Embryonic facial prominence (tissue), 1 donor: ENCODE measurements at regions not wholly inside any gene's neighbourhood (a gene's known extent, or its start where the extent isn't known, plus 50 kb on each side); places are given as distances from the start of the nearest gene placed in this dataset.
"Not testable (repeated sequence)": the region's sequence is repeated elsewhere in the genome, so short reads cannot be mapped to it uniquely, and the experiment has no call there.

Experiments used
- DNase-seq: peaks from one replicate; pipeline ENCODE4 v3.0.0-alpha.2; 2016; ENCODE audit errors: extremely low spot score

GRCh38 chr10:78435484-78436221 is 402.0 kb downstream of the RPS24 start:
- DNase-seq = peak; percentile 7

GRCh38 chr10:78436222-78436573 is 402.5 kb downstream of the RPS24 start:
- no peak for DNase-seq

DNA sequence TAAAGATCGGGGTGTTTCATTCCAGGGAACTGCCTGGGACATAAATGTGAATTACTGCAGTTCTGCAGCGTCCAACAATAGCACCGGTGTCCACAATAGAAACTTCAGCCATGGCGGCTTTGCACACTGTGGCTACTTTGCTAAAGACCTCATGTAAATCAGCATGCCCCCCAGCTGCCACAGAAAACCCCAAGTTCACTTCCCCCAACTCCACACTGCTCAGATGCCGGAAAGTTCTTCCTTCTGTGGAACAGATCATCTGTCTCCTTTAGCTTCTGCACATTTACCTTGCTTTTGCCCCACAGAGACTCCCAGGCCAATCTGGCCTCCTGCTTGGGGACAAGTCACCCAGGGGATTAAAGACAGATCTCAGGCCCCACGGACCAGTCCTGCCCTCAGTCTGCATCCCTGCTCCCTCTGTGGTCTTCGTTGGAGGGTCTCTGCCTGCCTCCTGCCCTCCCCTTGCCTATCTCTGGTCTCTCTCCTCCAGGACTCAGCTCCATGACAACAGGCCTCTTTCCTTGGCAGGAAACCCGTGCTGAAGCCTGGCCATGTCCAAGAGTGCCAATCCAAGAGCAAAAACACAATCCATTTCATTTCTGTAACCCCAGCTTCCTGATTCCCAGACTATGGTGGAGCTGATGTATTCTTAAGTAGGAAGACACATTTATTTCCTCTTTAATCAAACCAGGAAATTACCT is 403.2 kb downstream of the RPS24 start:
- DNase-seq = no peak

- DNase-seq = no peak
Observed at GRCh38 chr10:78437407-78437768, 403.7 kb downstream of the RPS24 start.

DNA sequence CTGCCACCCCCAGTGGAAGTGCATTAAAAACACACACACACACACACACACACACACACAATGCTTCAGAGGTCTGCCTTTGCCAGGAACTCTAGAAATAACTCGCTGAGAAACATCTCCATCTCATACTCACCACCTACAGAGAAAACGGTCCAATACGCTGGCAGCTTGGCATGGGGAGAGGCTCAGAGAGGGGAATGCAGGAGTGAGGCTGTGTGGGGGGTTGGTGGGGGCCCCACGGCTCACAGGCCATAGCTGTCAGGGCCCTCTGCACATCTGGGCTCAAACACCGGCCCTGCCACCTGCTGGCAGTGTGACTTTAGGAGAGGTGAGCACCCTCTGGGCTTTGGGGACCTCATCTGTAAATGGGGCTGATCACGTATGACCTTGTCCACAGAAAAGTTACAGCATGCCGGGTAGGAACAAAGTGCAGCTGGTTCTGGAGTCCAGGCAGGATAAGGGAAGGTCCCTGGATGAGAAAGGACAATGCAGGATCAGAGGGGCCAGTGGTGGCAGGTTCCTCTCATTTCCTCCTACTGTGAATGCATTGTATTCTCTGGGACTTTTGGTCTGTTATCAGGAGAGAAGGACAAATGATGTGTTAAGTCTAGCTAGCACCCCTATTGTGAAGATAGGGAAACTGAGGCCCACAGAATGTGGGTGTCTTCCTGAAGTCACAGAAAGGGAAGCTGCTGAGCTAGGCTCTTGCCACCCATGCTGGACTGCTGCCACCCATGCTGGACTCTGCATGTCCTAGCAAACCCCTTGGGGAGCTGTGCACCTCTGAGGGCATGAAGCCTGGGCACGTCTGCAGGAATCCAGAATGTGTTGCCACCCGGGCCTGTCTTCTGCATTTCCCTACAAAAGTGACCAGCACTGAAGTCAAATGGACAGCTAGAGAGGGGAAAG is 404.6 kb downstream of the RPS24 start:
- DNase-seq = no peak

DNA sequence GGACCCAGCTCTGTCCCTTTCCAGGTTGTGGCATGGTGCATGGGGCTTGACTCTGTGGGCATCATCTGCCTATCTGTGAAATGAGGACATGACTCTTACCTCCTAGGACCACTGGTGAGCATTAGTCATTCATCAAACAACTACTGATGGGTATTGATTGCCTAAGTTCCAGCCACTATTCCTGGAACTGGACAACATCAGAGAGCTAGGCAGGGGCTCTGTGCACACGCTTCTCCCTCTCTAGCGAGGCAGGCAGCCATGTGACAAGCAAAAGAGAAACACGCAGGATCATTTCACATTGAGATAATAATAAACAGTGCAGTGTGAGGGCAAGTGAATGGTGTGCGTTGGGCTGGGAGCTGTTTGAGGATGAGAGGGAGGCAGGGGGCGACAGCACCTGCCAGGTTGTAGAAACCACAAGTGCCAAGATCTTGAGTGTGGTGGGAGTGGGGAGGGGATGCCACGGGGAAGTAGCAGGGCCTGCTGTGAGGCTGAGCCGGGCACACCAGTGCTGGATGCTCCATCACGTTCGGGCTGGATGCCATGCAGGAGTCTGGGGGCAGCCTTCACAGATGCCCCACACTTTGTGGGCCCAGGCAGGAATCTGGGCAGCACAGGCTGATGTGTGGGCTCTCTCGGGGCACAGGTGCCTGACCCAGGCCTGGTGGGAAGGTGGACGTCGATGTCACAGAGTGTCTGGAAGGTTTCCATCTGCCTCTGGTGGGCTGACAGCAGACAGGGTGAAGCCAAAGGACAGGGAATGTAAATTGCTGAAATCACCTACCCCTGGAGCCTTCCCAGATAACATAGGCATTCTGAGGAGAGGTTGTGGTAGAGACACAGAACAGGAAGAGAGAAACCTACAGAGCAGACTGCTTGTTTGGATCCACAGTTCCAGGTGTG is 405.5 kb downstream of the RPS24 start:
- DNase-seq = no peak

- DNase-seq = no peak
Observed at GRCh38 chr10:78441010-78441409, 407.3 kb downstream of the RPS24 start.

DNA sequence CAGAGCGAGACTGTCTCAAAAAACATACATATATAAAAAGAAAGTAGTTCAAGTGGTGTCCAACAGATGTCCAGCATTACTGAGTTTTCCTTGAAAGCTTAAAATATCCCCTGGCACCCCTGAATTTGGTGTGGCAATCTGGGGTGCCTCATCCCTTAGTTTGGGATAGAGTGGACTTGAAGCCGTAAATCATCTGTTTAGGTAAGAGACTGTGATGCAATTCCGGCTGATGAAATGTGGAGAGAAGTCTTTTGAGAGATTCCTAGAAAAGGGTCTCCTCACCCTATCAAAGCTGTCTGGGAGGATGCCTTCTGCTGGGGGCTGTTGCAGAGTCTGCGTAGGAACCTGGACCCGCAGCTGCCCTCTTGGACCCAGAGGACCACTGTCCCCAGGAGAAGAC is 408.0 kb downstream of the RPS24 start:
- DNase-seq = no peak

DNA sequence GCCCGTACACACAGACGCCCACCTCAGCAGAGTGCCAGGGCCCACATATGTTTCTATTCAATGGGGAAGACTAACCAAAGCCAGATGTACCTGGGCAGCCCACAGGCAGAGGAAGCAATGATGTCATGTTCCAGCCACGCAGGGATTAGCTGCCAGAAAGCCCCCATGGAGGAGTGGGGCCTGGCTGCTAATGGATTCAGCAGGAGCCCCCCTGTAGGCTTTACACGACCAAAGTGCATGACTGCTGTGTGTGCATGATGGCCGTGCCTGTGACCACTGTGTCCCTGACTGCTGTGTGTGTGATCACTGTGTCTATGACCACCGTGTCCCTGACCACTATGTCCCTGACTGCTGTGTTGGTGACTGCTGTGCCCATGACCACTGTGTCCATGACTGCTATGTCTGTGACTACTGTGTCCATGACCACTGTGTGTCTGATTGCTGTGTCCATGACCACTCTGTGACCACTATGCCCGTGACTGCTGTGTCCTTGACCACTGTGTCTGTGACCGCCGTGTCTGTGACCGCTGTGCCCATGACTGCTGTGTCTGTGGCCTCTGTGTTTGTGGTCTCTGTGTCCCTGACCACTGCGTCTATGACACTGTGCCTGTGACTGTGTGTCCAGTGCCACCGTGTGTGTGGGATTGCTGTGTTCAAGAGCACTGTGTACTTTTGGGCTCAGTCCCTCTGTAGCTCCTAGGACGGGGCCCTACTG is 409.3 kb downstream of the RPS24 start:
- DNase-seq = peak; percentile 74

GRCh38 chr10:78443900-78444571 is 410.4 kb downstream of the RPS24 start:
- DNase-seq = no peak

DNA sequence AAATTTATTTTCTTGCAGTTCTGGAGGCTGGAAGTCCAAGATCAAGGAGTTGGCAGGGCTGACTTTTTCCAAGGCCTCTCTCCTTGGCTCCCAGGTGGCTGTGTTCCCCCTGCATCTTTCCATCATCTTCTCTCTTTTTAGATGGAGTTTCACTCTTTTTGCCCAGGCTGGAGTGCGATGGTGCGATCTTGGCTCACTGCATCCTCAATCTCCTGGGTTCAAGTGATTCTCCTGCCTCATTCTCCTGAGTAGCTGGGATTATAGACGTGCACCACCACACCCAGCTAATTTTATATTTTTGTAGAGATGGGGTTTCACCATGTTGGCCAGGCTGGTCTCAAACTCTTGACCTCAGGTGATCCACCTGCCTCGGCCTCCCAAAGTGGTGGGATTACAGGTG is 411.1 kb downstream of the RPS24 start:
- not testable (repeated sequence) for DNase-seq

GRCh38 chr10:78445308-78445707 is 411.6 kb downstream of the RPS24 start:
- DNase-seq = no peak

DNA sequence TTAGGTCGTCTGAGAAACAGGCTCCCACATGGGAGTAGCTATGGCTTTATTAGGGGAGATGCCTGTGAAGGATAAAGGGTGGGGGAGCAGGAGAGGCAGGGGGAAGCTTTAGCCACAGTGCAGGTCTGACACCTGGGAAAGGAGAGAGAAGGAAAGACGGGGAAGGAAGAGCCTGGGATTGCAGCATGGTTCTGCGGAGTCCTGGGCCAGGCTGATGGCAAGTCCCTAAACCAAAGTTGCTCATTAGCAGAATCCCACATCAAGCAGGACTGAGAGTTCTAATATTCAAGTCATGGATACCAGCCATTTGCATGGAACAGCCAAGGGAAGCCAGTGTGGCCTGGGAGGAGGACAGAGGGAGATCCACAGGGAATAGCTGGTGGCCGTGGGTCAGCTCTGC is 414.8 kb downstream of the RPS24 start:
- no peak for DNase-seq

DNA sequence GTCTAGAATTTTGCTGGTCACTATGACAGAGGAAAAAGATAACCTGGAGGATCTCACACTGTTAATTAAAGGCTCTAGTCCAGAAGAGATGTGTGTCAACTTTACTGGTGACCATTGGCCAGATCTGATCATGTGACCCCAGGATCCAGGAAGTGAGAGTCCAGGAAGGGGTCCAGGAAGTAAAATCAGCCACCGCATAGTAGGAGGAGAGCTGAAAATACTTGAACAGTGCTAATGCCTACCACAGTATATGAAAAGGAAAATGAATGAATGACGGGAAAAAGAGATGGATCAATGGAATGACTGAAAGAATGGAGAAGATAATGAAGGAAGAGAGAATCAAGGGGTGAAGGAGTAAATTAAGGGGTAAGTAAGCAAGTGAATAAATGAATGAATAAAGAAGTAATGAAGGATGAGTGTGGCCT is 415.3 kb downstream of the RPS24 start:
- DNase-seq = no peak

DNA sequence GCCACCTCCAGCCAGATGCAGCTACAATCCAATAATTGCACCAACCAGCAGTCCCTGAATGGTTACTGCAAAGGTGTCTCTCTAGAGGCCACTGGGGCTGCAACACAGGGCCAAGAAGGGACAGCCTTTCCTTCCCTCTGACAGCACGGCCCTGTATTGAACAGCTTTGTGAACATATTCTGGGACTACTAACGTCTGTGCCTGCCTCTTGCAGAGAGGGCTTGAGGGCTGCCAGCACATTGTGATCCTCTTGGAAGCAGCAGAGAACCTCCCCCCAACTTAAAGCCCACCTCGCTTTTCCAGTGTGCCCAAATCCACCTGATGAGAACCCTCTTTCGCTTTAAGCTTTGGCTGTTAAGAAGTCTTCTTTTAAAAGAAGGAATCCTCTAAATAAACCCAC is 415.9 kb downstream of the RPS24 start:
- DNase-seq = no peak

- no peak for DNase-seq
Observed at GRCh38 chr10:78450239-78450638, 416.6 kb downstream of the RPS24 start.

DNA sequence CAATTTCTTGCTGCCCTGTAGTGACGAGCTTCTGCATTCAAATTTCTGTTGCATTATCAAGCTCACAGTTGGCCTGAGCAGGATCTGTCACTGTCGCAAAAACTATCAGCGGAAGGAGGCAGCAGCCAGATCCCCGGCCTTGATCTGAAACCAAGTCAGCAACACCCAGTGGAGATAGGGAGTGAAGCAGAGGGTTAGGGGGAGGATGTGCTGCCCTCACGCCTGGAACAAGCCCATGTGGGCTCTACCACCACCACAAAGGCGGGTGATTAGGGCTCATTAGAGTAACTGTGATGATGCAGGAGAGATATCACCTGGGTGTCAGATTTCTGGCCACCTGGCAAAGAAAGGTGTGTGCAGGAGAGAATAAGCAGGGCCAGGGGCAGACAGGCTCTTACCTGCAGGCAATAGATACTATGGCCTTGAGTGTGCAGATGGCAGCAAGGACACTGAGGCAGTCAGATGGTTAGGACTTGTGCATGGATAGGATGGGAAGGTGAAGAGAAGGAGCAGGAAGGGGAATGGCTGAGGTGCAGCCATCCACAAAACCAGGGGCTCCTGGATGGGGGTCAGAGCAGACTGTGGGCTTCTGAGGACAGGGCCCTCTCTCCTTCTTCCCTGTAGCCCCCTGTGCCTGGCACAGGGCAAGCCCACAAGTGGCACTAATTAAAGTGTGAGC is 417.3 kb downstream of the RPS24 start:
- DNase-seq = no peak

GRCh38 chr10:78451592-78451991 is 417.9 kb downstream of the RPS24 start:
- DNase-seq = no peak

DNA sequence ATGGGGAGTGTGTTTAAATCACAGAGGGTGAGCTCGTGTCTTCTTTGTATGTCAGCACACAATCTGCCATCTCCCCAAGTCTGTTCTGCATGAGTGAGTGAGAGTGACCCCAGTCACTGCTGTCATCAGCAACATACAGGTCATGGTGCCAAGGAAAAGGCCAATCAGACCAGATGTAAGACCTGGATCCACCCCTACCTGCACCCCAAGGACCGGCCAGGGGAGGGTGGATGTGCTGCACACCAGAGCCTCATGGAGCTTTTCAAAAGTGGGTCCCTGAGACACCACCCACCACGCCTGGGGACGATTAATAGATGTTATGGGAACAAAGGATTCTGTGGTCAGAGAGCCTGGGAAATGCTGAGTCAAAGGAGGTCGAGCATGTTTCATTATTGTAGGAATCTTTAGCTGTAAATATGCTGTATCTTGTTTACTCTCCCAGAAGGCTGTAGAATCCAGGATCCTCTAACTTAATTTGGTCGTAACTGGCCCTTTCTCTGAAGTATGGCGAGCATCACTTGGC is 420.5 kb downstream of the RPS24 start:
- no peak for DNase-seq
